K562 (cell line): ENCODE measurements at regions not wholly inside any gene's neighbourhood (a gene's known extent, or its start where the extent isn't known, plus 50 kb on each side); places are given as distances from the start of the nearest gene placed in this dataset.

Source experiments
- ATAC-seq: fragments of 200-7000 bp; cut with Tn5 transposase; 3 replicates; pipeline ENCODE4 v1.9.1; 2020; ENCODE audit warnings: moderate library complexity
- BruUV-seq: library from RNA; stranded (reverse); fragments of 400-500 nt; replicated peaks from 2 replicates; lab custom pipeline; 2021; lab: Mats Ljungman, UMichigan
- CTCF ChIA-PET: fragments of 300-600 bp; formaldehyde crosslinking; extraction: SDS; loops from one replicate; lab custom pipeline; 2021; ENCODE audit warnings: low intra/inter-chr PET ratio; lab: Yijun Ruan, JAX
- POLR2A ChIA-PET: fragments of 300-600, 350-650 bp; sonication (Branson Sonifier 250); formaldehyde crosslinking; extraction: SDS; loops from one replicate; lab custom pipeline; 2021; ENCODE audit warnings: antibody characterized with exemption, inconsistent platforms; lab: Yijun Ruan, JAX
- DNase-seq, 4 experiments: peaks; one replicate each; pipeline versions ENCODE4 v3.0.0 to v3.0.0-alpha.2; 2011 to 2018; ENCODE audit warnings: low spot score in 3 of 4, mixed read lengths in 3 of 4; ENCODE audit errors: extremely low read depth in 1 of 4
- FAIRE-seq: peaks from 2 replicates; lab custom pipeline; 2011; peaks lifted over from hg19 to GRCh38; lab: Jason Lieb, UNC
- H2AFZ ChIP-seq: 2 replicates; pipeline ENCODE4 v1.6.0; 2011; ENCODE audit warnings: low read depth, low read length, control low read depth, inconsistent platforms
- H3K27ac ChIP-seq: fragments of 200-600 bp; 3 replicates; pipeline ENCODE4 v1.8.0; 2011; ENCODE audit warnings: low read depth, mild to moderate bottlenecking, control low read depth, inconsistent platforms, low read length, moderate library complexity, mixed read lengths; ENCODE audit errors: extremely low read depth
- H3K27me3 ChIP-seq, 2 experiments: fragments of 300-600 bp in 1 of 2; 2 replicates in 1 of 2; 3 replicates in 1 of 2; pipeline versions ENCODE4 v1.6.0 to v1.8.0; 2011; ENCODE audit warnings: inconsistent platforms in 2 of 2, low read length in 2 of 2, mild to moderate bottlenecking in 1 of 2, mixed read lengths in 1 of 2, moderate library complexity in 1 of 2; ENCODE audit not compliant: control insufficient read depth in 2 of 2, insufficient read depth in 2 of 2
- H3K36me3 ChIP-seq: fragments of 300-600 bp; 3 replicates; pipeline ENCODE4 v1.8.0; 2011; ENCODE audit warnings: mild to moderate bottlenecking, low read length, inconsistent platforms; ENCODE audit not compliant: control insufficient read depth, insufficient read depth
- H3K4me1 ChIP-seq, 2 experiments: fragments of 200-600 bp in 1 of 2; replicated peaks in 1 of 2; 2 replicates in 1 of 2; 3 replicates in 1 of 2; pipeline versions ENCODE4 v1.5.1 to v1.8.0; 2011; ENCODE audit warnings: inconsistent platforms in 2 of 2, low read length in 2 of 2, mild to moderate bottlenecking in 1 of 2, mixed read lengths in 1 of 2, moderate library complexity in 1 of 2; ENCODE audit not compliant: control insufficient read depth in 2 of 2, insufficient read depth in 2 of 2
- H3K4me2 ChIP-seq: 2 replicates; pipeline ENCODE4 v1.6.1; 2011; ENCODE audit warnings: low read length, control low read depth, inconsistent platforms, mixed read lengths; ENCODE audit not compliant: insufficient read depth
- H3K4me3 ChIP-seq: fragments of 200-600 bp; sonication (generic), shearing (Covaris generic); 2 replicates; pipeline ENCODE4 v1.5.1; 2016; ENCODE audit warnings: control low read depth, inconsistent platforms
- H3K79me2 ChIP-seq: fragments of 200-600 bp; 3 replicates; pipeline ENCODE4 v1.8.0; 2011; ENCODE audit warnings: low read length, inconsistent platforms; ENCODE audit not compliant: control insufficient read depth, insufficient read depth
- H3K9ac ChIP-seq, 2 experiments: 2 replicates each; pipeline versions ENCODE4 v1.6.0 to v1.6.1; 2011; ENCODE audit warnings: low read depth in 2 of 2, low read length in 2 of 2, control low read depth in 1 of 2, inconsistent platforms in 1 of 2, mild to moderate bottlenecking in 1 of 2, mixed read lengths in 1 of 2; ENCODE audit not compliant: insufficient read depth in 1 of 2
- H3K9me1 ChIP-seq: one replicate; pipeline ENCODE4 v1.6.0; 2011; ENCODE audit warnings: inconsistent platforms, mild to moderate bottlenecking, low read length, moderate library complexity; ENCODE audit not compliant: control insufficient read depth, insufficient read depth
- H3K9me3 ChIP-seq: replicated peaks from 2 replicates; pipeline ENCODE4 v1.5.1; 2011; ENCODE audit warnings: low read depth, low read length, inconsistent platforms; ENCODE audit not compliant: control insufficient read depth, insufficient read depth
- H4K20me1 ChIP-seq: replicated peaks from 2 replicates; pipeline ENCODE4 v1.6.1; 2011; ENCODE audit warnings: low read length, inconsistent platforms, mixed read lengths; ENCODE audit not compliant: control insufficient read depth, insufficient read depth
- BDP1 ChIP-seq: IDR thresholded peaks from 3 replicates; pipeline ENCODE4 v1.6.1; 2011; ENCODE audit not compliant: insufficient read length, insufficient read depth
- ELF1 ChIP-seq: fragments of 200-800 bp; sonication (Bioruptor generic); IDR thresholded peaks from 2 replicates; pipeline ENCODE4 v1.6.1; 2016; ENCODE audit warnings: missing genetic modification characterization, missing compliant biosample characterization
- ETV5 ChIP-seq: sonication (generic); formaldehyde crosslinking; IDR thresholded peaks from 2 replicates; pipeline ENCODE4 v1.4.0; 2020; ENCODE audit warnings: low read depth, mild to moderate bottlenecking, missing genetic modification reagents
- GTF2B ChIP-seq: IDR thresholded peaks from 2 replicates; pipeline ENCODE4 v1.6.1; 2011; ENCODE audit not compliant: insufficient read length; ENCODE audit errors: extremely low read depth
- NFIC ChIP-seq: fragments of 450-650 bp; IDR thresholded peaks from 2 replicates; pipeline ENCODE4 v1.6.1; 2017; ENCODE audit warnings: mild to moderate bottlenecking, inconsistent platforms
- RBFOX2 ChIP-seq: fragments of 200-400 bp; formaldehyde crosslinking; IDR thresholded peaks from 2 replicates; pipeline ENCODE4 v1.6.1; 2017; ENCODE audit warnings: low read depth, mild to moderate bottlenecking, low read length, moderate library complexity
- SRSF7 ChIP-seq: fragments of 200-400 bp; formaldehyde crosslinking; optimal IDR thresholded peaks from 2 replicates; pipeline ENCODE3; 2017; ENCODE audit warnings: mild to moderate bottlenecking, low read depth, low read length
- STAT5B ChIP-seq: fragments of 250-450 bp; sonication (Bioruptor Pico); IDR thresholded peaks from 2 replicates; pipeline ENCODE4 v1.8.0; 2021; ENCODE audit warnings: mild to moderate bottlenecking, inconsistent platforms
- TRIM28 ChIP-seq: fragments of 450-650 bp; IDR thresholded peaks from 2 replicates; pipeline ENCODE4 v1.6.1; 2017
- ZFP30 ChIP-seq: fragments of 250-450 bp; sonication (Bioruptor Pico); IDR thresholded peaks from 2 replicates; pipeline ENCODE4 v1.8.0; 2022; ENCODE audit warnings: moderate library complexity, mild to moderate bottlenecking, inconsistent platforms, borderline replicate concordance
- ZKSCAN1 ChIP-seq: fragments of 150-350 bp; IDR thresholded peaks from 2 replicates; pipeline ENCODE4 v1.6.1; 2016; ENCODE audit warnings: low read depth, low read length
- ZNF224 ChIP-seq: sonication (generic); formaldehyde crosslinking; IDR thresholded peaks from 2 replicates; pipeline ENCODE4 v1.8.0; 2022; ENCODE audit warnings: mild to moderate bottlenecking, missing genetic modification reagents
- ZNF436 ChIP-seq: fragments of 250-450, 450-650 bp; sonication (Bioruptor Pico); formaldehyde crosslinking; IDR thresholded peaks from 2 replicates; pipeline ENCODE4 v1.7.0; 2020; ENCODE audit warnings: mild to moderate bottlenecking
- ZSCAN32 ChIP-seq: fragments of 450-650 bp; formaldehyde crosslinking; IDR thresholded peaks from 2 replicates; pipeline ENCODE4 v1.4.0; 2020; ENCODE audit warnings: mild to moderate bottlenecking, moderate library complexity
- WGBS: fragments of 100-300 bp; shearing (Covaris generic); methylation state at CpG from one replicate; pipeline ENCODE4 v1.1.6; 2016; ENCODE audit warnings: low coverage, mixed read lengths; ENCODE audit not compliant: insufficient coverage; ENCODE audit errors: missing lambda C conversion rate; 5-methylcytosine and 5-hydroxymethylcytosine counted together
- in situ Hi-C: fragments of 300-500 bp; cut with MboI; formaldehyde crosslinking; loops from 4 replicates; pipeline ENCODE4 v1.15.0; 2018; ENCODE audit warnings: inconsistent platforms, mixed read lengths
- intact Hi-C: fragments of 100-400 bp; cut with micrococcal nuclease; formaldehyde crosslinking; loops from 2 replicates; pipeline ENCODE4 v1.14.2; 2022
- TF ChIP-seq, protein P1 (sequence below): sonication (generic); formaldehyde crosslinking; IDR thresholded peaks from 2 replicates; pipeline ENCODE4 v1.8.0; 2022; ENCODE audit warnings: missing genetic modification reagents, mild to moderate bottlenecking, borderline replicate concordance
- TF ChIP-seq, protein P2 (sequence below): sonication (generic); formaldehyde crosslinking; IDR thresholded peaks from 2 replicates; pipeline ENCODE4 v1.8.1; 2023; ENCODE audit warnings: mild to moderate bottlenecking, missing genetic modification reagents

- ChIA-PET POLR2A (no interaction called here), CTCF (no interaction called here)
- in situ Hi-C loops (no loop called here), intact Hi-C loops (no loop called here)
- no peaks in the 10 kb centered on the region for H3K27me3 ChIP-seq
- H2AFZ ChIP-seq: no peak overlapping the region
- DNase-seq (no peak), FAIRE-seq (no peak), ATAC-seq (no peak)
- no peak overlapping the region for H3K27ac ChIP-seq
- H3K9ac ChIP-seq: no peak overlapping the region
- H3K36me3 ChIP-seq: no peaks in the 10 kb centered on the region
- 2% methylated on average over 6 of the region's 6 CpGs for WGBS
- no peak overlapping the region for H3K4me2 ChIP-seq
- H4K20me1 ChIP-seq: no peaks in the 10 kb centered on the region
- no peak for TF ChIP-seq SRSF7
- no peak for TF ChIP-seq RBFOX2
- TF ChIP-seq ELF1 (tag): no peak
- TF ChIP-seq NFIC: no peak
- no peak for TF ChIP-seq BDP1
- no peaks in the 10 kb centered on the region for H3K4me1 ChIP-seq
- BruUV-seq: no TSS peak
- H3K9me1 ChIP-seq: no peaks in the 10 kb centered on the region
- H3K9me3 ChIP-seq: no peaks in the 10 kb centered on the region
- no peak overlapping the region for H3K4me3 ChIP-seq
- no peaks in the 10 kb centered on the region for H3K79me2 ChIP-seq
Observed at GRCh38 chr9:26689041-26689440, 203.6 kb downstream of the CAAP1 start.

- POLR2A ChIA-PET: no interaction called here
- no peak for TF ChIP-seq ZSCAN32 (CRISPR knock-in tag)
- no peak for TF ChIP-seq ZNF224 (CRISPR knock-in tag)
- TF ChIP-seq ZFP30: no peak
- TF ChIP-seq, protein P1, sequence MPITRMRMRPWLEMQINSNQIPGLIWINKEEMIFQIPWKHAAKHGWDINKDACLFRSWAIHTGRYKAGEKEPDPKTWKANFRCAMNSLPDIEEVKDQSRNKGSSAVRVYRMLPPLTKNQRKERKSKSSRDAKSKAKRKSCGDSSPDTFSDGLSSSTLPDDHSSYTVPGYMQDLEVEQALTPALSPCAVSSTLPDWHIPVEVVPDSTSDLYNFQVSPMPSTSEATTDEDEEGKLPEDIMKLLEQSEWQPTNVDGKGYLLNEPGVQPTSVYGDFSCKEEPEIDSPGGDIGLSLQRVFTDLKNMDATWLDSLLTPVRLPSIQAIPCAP: no peak
- no peak for TF ChIP-seq STAT5B (CRISPR knock-in tag)
- no peak for TF ChIP-seq TRIM28
- TF ChIP-seq, protein P2, sequence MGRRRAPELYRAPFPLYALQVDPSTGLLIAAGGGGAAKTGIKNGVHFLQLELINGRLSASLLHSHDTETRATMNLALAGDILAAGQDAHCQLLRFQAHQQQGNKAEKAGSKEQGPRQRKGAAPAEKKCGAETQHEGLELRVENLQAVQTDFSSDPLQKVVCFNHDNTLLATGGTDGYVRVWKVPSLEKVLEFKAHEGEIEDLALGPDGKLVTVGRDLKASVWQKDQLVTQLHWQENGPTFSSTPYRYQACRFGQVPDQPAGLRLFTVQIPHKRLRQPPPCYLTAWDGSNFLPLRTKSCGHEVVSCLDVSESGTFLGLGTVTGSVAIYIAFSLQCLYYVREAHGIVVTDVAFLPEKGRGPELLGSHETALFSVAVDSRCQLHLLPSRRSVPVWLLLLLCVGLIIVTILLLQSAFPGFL (CRISPR knock-in tag): no peak
- TF ChIP-seq ZNF436 (CRISPR knock-in tag): no peak
- no peak for TF ChIP-seq ETV5 (CRISPR knock-in tag)
- TF ChIP-seq GTF2B: no peak
- TF ChIP-seq ZKSCAN1: no peak
- TF ChIP-seq BDP1: no peak
Observed at GRCh38 chr9:26687421-26687820, 205.2 kb downstream of the CAAP1 start.

More at GRCh38 chr9:26687421-26687820, 205.2 kb downstream of the CAAP1 start:
- Histone ChIP-seq H3K36me3 (no peaks in the 10 kb centered on the region), H3K27me3 (no peaks in the 10 kb centered on the region), H3K4me1 (no peaks in the 10 kb centered on the region), H3K79me2 (no peaks in the 10 kb centered on the region), H3K9me3 (no peaks in the 10 kb centered on the region), H4K20me1 (no peaks in the 10 kb centered on the region), H3K27ac (no peak overlapping the region), H3K4me2 (no peak overlapping the region), H2AFZ (no peak overlapping the region), H3K4me3 (no peak overlapping the region), H3K9ac (no peak overlapping the region), H3K9me1 (no peaks in the 10 kb centered on the region)
- intact Hi-C loops (no loop called here), in situ Hi-C loops (no loop called here)
- CTCF ChIA-PET: no interaction called here
- BruUV-seq: no TSS peak
- no peak for DNase-seq
- 0% methylated on average over 1 of the region's 2 CpGs for WGBS
- no peak for FAIRE-seq
- ATAC-seq: no peak
